T-helper 1 cell (primary cell): ENCODE measurements at regions not wholly inside any gene's neighbourhood (a gene's known extent, or its start where the extent isn't known, plus 50 kb on each side); places are given as distances from the start of the nearest gene placed in this dataset.

Experiments used
- DNase-seq, 5 donors: peaks; one replicate each; pipeline ENCODE4 v3.0.0-alpha.2; 2012 to 2020

- DNase-seq, result no peak
Observed at GRCh38 chrX:42725196-42725595, 52.8 kb downstream of the PPP1R2C start.

GRCh38 chrX:42720209-42720608 lies 57.8 kb downstream of the PPP1R2C start:
- no peak for DNase-seq

DNA sequence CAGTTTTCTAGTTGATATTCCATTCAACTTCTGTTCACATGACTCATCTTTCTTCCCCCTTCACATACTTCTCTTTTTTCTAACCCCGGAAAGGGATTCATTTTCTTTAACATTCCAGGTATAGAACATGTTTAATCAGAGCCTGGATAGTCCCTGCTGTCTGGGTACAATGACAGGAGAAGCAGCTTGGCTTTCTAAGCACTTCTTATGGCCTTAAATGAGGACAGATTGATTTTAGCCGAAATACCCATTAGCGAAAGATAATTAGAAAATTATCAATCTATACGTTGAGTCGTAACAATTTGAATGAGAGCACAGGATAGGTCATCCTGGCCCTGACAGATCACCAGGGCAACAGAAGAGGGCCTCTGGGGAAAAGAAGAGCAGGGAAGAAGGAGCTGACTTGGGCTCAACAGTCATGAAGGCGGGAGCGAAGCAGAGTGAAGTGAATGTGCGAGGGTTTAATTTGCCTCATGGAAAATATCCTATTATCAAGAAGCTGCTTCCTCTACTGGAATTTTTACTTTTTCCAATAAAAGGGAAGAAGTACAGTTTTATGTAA lies 62.2 kb downstream of the PPP1R2C start:
- DNase-seq, result no peak

DNA sequence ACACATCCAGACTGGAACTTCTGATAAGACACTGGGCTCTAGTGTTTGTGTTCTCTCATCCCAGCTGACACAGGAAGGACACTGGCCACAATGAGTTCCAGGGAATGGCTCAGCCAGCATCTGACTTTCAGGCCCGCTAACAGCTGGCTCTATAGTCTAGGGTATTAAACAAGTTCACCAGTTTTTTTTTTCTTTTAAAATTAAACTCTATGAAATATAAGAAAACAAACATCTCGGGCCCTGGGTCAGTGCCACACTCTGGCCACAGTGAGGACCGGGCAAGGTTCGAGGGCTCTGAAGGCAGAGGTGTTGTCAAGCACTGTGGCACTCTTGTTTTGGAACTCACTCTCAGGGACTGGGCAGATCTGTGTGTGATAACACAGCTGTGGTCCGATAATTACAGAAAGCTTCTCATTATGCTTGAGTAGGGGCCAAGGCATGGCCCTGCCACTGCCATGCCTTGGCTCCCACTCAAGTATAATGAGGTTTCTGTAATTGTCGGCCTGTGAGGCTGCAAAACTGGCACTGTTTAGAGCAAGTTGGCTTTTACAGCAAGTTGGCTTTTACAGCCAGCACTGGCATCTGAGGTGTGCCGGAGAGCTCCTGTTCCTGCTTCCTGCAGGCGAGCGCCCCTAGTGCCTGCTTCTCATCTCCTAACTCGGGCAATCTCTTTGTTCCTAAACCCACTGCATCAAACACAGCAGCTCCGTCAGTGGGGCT lies 62.8 kb downstream of the PPP1R2C start:
- DNase-seq, result peak in 4 of 5 donors; percentile 5 to 28 (median 8)

- DNase-seq, result no peak
Observed at GRCh38 chrX:42710452-42710851, 67.5 kb downstream of the PPP1R2C start.

- no peak for DNase-seq
Observed at GRCh38 chrX:42708222-42708621, 69.7 kb downstream of the PPP1R2C start.

DNA sequence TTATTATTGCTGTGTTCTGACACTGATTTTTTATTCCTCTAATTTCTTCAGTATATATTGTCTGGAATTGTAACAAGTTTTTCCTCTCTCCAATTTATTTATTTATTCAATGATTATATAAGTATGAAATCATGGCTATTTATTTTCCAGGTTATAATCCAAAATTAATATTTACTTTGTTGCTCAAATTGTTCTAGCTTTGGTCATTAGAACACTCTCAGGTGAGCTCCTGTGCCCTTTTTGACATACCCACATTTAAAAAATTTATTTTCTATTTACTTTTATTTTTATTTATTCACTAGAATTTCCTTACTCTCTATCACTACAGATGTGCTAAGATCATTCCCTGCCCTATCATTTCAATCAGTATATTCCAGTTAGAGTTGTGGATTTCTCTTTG lies 70.2 kb downstream of the PPP1R2C start:
- DNase-seq, result no peak

DNA sequence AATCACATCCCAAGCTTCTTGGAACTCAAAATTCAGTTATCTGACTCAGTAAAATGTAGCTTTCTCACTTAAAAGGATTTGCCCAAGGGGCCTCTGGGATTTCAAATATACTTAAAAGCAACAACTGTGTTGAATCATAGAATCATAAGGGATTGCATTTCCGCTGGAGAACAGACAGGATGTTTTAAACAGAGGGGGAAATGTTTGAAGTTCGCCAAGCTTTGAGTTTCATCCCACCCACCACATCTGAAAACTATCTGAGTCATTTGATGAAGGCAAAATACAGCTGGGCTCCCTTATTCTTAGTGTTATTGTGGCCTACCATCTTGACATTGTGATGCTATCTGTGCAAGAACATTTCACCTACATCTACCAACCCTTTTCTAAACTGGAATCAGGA lies 73.5 kb downstream of the PPP1R2C start:
- peak in 1 of 5 donors; percentile 6 for DNase-seq

DNA sequence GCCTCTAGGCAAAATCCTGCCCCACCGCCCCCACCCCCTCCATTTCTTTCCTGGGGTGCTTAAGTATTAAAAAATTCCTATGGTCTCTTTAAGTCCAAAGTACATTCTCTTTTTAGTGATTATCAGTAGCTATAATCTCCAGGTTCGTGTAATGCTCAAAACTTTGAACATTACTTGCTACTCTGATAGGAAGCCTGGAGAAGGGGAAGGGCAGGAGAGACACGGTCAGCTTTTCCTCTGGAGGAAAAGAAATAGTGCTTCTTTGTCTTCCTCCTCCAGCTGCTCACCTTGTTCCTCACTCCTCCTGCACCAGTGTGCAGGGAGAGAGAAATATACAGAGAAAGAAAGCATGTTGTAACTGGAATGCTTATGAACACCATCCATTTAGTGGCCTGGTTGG lies 80.4 kb downstream of the PPP1R2C start:
- no peak for DNase-seq

GRCh38 chrX:42696536-42697124 lies 81.3 kb downstream of the PPP1R2C start:
- DNase-seq, result no peak

DNA sequence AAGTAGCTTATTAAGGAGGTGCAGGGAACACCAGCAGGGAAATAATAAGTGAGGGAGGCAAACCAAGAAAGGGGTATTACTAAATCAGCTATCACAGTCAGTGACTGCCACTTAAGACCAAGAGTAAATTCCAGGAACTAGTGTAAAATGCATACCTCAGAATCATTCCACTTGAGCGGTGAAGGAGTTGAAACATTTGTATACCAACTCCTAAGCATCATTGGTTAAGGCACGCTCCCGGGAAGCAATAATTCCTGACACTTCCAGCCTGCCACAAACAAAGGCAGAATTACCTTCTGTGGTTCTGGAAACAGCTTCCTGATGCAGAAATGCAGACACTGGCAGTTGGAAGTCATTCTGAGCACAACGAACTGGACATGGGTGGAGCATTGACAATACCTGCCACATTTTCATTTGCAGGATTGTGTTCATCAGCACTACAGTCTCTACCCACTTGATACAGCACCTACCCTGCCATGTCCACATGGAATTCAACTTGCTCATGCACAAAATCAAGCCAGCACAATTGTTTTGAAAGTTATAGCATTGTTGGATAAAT lies 82.1 kb downstream of the PPP1R2C start:
- DNase-seq, result no peak

GRCh38 chrX:42694260-42694815 lies 83.6 kb downstream of the PPP1R2C start:
- DNase-seq, result no peak

DNA sequence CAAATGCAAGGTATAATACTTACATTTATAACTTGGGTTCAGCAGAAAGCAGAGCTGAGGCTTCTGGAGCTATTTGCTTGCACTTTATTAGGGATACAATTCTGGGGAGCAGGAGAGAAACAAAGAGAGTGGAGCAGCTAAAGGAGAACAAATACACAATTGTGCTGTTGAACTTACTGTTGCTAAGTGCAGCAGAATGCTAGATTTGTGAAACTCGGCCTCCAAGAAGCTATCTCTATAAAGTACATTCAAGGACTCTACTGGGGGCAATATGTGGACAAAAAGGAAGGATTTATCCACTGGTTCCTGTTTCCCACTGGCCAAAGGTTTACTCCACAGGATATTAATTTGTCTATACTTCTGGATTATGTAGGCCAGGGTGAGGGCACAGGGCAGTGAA lies 86.8 kb downstream of the PPP1R2C start:
- no peak for DNase-seq

- no peak for DNase-seq
Observed at GRCh38 chrX:42686706-42687105, 91.3 kb downstream of the PPP1R2C start.

DNA sequence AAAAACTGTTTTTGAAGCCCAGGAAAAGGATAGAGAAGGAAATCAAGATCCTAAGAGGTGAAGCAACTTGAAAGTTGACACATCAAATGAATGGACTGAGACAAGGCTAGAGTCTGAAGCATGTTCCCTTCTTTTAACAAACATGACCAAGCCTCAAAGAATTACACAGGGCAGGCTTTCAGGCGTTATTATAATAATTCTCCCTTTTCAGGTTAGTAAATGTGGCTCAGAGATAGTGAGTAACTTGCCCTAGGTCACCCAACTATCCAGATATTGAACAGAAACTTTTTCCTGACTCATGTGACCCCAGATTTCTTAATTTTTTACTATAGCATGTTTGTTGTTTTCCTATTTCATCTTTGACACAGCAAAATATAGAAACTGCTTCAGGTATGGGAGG lies 91.7 kb downstream of the PPP1R2C start:
- no peak for DNase-seq

GRCh38 chrX:42684065-42684464 lies 93.9 kb downstream of the PPP1R2C start:
- DNase-seq, result no peak

GRCh38 chrX:42680666-42681065 lies 97.3 kb downstream of the PPP1R2C start:
- no peak for DNase-seq

- no peak for DNase-seq
Observed at GRCh38 chrX:42678133-42678532, 99.8 kb downstream of the PPP1R2C start.

- DNase-seq, result no peak
Observed at GRCh38 chrX:42673301-42673810, 104.6 kb downstream of the PPP1R2C start.

GRCh38 chrX:42664680-42665079 lies 113.3 kb downstream of the PPP1R2C start:
- DNase-seq, result no peak

GRCh38 chrX:42628471-42628870 lies 149.5 kb downstream of the PPP1R2C start:
- no peak for DNase-seq

DNA sequence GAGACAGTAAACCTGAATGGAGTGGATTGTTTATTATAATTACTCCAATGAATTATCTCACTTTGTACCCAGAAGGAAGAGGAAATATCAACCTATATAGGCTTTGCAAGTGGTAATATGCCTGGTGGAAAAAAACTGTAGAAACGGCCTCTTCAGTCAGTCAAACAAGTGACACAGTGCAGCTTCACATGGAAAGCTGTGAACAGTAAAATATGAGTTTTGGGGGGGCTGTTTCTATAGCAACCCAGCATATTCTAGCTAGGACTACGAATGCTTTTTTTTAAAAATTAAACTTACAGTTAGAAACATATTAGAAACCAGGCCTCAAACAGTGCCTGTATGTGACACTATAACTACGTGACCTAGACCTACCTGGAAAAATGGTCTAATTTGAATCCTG lies 150.1 kb downstream of the PPP1R2C start:
- DNase-seq, result no peak

DNA sequence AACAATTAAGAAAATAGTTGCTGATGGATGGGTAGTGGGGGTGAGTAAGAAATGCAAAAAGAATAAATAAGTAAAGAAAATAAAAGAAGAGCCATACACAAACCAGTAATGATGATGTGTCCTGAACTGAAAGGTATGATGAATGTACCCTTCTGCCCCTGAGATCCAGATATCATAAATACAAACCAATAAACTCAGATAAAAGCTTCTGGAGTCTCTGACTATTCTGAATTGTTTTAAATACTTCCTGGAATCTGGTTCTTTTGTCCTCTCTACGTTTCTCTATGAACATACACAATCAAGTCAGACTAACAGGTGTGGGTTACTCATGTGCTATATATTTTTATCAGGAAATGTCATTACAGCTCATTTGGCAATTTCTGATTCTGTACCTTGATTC lies 153.4 kb downstream of the PPP1R2C start:
- no peak for DNase-seq

DNA sequence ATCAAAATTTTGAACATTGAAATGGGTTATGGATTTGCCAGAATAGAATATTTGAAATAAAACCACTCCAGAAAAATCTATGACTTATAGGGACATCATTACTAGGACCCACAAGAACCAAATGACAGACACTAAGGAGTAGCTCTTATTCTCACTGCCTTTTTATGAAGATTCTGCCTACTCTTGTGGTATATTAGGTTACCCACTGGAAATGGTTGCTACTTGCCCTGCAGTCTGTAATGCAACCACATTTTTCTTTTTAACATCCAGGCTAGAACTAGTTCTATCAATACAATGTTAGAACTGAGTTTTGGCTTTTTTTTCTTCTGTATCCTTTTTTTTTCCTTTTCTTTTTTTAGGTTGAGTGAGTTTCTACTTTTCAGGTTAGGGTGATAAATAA lies 158.9 kb downstream of the PPP1R2C start:
- no peak for DNase-seq
